ENCODE measurements at regions not wholly inside any gene's neighbourhood (a gene's known extent, or its start where the extent isn't known, plus 50 kb on each side); places are given as distances from the start of the nearest gene placed in this dataset.

DNA sequence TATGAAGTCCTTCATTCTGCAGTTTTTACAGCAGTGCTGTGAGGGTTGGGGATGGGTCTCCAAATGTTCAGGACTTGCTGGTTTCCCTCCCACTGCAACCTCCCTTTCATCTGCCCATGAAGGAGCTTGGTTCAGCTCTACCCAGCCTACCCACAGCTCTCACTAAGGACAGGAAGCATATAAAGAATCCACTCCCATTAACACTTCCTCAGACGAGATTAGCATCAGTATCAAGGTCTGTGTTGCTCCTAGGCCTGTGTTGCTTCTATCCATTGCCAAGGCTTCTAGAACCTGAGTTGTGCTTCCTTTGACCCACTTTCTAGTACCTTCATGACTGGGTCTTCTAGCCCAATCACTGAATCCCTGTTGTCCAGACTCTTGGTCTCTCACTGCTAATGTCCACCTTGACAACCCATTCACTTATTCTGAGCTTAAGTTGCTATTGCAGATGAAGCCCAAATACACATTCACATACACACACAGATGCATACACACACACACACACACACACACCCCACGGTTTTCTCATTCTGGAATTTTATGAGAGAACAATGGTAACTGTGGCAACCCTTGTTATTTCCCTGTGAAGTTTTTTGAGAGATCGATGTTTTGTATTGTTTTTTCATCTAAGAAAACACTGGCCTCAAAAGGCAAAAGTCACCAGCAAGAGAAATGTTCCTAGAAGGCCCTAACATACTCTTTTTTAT lies 248.1 kb downstream of the MTERF1 start:
- H3K4me3 ChIP-seq, result no peak overlapping the region
- no peaks in the 10 kb centered on the region for H4K20me1 ChIP-seq
- H3K27me3 ChIP-seq, result no peaks in the 10 kb centered on the region
- H3K4me2 ChIP-seq, result no peak overlapping the region
- H3K36me3 ChIP-seq, result no peaks in the 10 kb centered on the region
- TF ChIP-seq Cebpa-rat (IDR thresholded peaks at IDR 0.05), result no peak
- no peaks in the 10 kb centered on the region for H3K9me3 ChIP-seq
- no peak overlapping the region for H3K27ac ChIP-seq
- no peak overlapping the region for H3K9ac ChIP-seq
- no peaks in the 10 kb centered on the region for H3K4me1 ChIP-seq

DNA sequence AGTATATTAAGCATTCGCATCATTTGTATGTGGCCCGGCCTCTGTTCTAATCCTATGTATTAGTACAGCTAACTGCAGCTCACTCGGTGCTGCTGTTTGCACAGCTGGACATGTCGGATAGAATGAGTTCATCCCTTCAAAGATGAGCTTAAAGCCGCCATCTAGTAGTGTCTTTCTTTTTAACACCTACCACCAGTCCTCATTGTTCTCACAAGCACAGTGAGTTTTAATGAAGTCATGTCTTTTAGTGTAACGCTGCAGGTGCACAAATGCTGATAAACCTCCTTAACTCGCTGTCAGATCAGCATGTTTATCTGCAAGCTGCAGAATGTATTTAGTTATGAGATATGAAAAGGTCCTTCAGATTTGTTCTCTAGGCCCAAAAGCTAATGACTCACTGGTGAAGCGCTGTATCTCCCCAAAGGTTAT lies 247.5 kb downstream of the MTERF1 start:
- no peak overlapping the region for H3K4me2 ChIP-seq
- no peaks in the 10 kb centered on the region for H3K9me3 ChIP-seq
- no peaks in the 10 kb centered on the region for H3K27me3 ChIP-seq
- H3K4me3 ChIP-seq, result no peak overlapping the region
- peaks cover 3% of the 10 kb centered on the region for H3K4me1 ChIP-seq
- H4K20me1 ChIP-seq, result no peaks in the 10 kb centered on the region
- no peak overlapping the region for H3K9ac ChIP-seq
- TF ChIP-seq Cebpa-rat (IDR thresholded peaks at IDR 0.05), result no peak
- no peaks in the 10 kb centered on the region for H3K36me3 ChIP-seq
- H3K27ac ChIP-seq, result no peak overlapping the region

DNA sequence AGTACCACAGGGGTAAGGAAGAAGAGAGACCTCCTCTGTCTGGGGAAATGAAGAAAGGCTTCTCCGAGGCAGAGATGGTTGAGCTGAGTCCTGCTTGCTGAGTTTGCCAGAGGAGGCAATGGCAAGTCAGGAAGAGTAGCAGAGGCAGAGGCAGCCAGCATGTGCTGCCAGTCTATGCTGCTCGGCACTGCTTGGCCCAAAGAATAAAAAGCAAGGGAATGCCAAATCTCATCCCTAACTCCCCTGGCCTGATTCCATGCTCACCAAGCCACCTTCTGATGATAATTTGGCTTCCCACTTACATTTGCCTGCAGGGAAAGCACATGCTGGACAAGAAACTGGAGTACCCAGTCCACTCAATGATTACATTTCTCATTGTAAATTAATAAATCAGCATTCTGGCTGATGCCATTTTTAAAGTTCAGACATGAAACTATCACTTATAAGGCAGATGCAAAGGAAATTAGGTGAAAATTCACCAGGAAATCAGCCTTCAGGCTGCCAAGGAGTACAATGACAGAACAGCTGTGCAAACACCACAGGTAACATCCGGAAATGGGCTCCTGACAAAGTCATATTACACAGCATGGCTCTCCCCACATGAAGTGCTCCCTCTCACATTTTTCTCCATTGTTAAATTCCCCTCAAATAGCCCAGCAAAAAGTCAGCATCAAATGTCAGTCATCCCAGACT lies 245.9 kb downstream of the MTERF1 start:
- Histone ChIP-seq H4K20me1 (no peaks in the 10 kb centered on the region), H3K4me2 (no peak overlapping the region), H3K27ac (no peak overlapping the region), H3K27me3 (no peaks in the 10 kb centered on the region), H3K4me3 (no peak overlapping the region), H3K9ac (no peak overlapping the region), H3K36me3 (no peaks in the 10 kb centered on the region), H3K4me1 (peaks cover 11% of the 10 kb centered on the region), H3K9me3 (no peaks in the 10 kb centered on the region)
- TF ChIP-seq Cebpa-rat (IDR thresholded peaks at IDR 0.05), result no peak

DNA sequence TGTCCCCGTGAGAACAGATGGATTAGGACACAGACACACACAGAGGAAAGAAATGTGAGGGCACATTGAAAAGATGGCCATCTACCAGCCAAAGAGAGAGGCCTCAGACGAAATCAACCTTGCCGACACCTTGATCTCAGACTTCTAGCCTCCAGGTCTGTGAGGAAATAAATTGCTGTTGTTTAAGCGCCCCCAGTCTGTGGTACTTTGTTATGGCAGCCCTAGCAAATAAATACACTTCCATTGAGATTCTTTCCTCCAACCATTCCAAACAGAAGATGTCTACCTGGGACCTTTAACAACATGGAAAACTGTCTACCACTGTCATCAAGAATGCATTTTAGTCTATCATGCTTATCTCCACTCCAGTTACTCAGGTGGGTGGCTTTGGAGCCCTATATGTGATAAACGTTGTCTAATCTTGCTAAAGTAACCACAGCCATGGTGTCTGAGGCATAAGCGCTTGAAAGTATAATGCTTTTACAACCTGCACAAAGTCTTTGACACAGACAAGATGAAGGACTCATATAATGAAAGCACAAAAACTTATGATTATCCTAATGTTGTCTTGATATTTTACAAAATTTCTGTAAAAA lies 244.3 kb downstream of the MTERF1 start:
- H3K27ac ChIP-seq, result no peak overlapping the region
- H3K9ac ChIP-seq, result no peak overlapping the region
- no peak for TF ChIP-seq Cebpa-rat (IDR thresholded peaks at IDR 0.05)
- no peaks in the 10 kb centered on the region for H3K9me3 ChIP-seq
- H3K4me1 ChIP-seq, result peaks cover 11% of the 10 kb centered on the region
- no peak overlapping the region for H3K4me2 ChIP-seq
- H3K36me3 ChIP-seq, result no peaks in the 10 kb centered on the region
- no peaks in the 10 kb centered on the region for H3K27me3 ChIP-seq
- H4K20me1 ChIP-seq, result no peaks in the 10 kb centered on the region
- no peak overlapping the region for H3K4me3 ChIP-seq

DNA sequence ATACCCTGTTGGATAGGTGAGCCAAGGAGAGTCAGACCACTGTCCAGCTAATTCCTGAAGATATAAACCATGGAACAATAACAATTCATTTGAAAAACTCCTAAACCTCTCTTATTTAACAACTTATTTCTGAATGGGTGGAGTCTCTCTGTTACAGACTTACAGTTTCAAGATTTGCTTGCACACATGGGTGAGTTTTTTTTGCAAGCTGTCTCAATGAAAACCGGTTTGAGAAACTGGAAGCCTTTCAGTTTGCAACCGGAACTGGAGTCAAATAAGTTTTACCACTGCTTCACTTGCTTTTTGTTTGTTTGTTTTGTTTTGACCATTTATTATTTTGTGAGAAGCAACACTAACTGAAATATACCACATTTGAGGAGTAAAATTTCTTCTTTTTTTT lies 243.8 kb downstream of the MTERF1 start:
- Histone ChIP-seq H3K36me3 (no peaks in the 10 kb centered on the region), H3K4me3 (no peak overlapping the region), H3K4me1 (peaks cover 11% of the 10 kb centered on the region), H3K9me3 (no peaks in the 10 kb centered on the region), H4K20me1 (no peaks in the 10 kb centered on the region), H3K4me2 (no peak overlapping the region), H3K9ac (no peak overlapping the region), H3K27ac (no peak overlapping the region), H3K27me3 (no peaks in the 10 kb centered on the region)
- no peak for TF ChIP-seq Cebpa-rat (IDR thresholded peaks at IDR 0.05)

DNA sequence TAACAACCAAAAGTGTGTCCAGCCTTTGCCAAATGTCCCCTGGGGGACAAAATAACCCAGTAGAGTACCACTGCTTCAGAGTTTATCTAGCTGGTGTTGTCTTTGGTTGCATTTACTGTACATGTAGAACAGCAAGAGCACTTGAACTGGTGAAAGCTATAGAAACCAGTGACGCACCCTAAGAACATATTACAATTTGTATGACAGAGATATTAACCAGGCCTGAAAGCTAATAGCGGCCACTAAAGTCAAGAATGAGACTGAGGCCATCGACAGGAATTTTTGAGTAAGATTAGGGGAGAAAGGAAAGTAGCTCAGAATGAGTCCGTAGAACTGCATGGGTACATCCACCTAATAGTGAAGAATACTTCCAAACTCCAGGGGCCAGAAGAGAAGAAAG lies 236.2 kb downstream of the MTERF1 start:
- H3K9ac ChIP-seq, result no peak overlapping the region
- TF ChIP-seq Cebpa-rat (IDR thresholded peaks at IDR 0.05), result no peak
- H3K4me1 ChIP-seq, result no peaks in the 10 kb centered on the region
- no peaks in the 10 kb centered on the region for H3K36me3 ChIP-seq
- H3K9me3 ChIP-seq, result no peaks in the 10 kb centered on the region
- no peaks in the 10 kb centered on the region for H4K20me1 ChIP-seq
- H3K4me2 ChIP-seq, result no peak overlapping the region
- H3K4me3 ChIP-seq, result no peak overlapping the region
- H3K27me3 ChIP-seq, result no peaks in the 10 kb centered on the region
- no peak overlapping the region for H3K27ac ChIP-seq

DNA sequence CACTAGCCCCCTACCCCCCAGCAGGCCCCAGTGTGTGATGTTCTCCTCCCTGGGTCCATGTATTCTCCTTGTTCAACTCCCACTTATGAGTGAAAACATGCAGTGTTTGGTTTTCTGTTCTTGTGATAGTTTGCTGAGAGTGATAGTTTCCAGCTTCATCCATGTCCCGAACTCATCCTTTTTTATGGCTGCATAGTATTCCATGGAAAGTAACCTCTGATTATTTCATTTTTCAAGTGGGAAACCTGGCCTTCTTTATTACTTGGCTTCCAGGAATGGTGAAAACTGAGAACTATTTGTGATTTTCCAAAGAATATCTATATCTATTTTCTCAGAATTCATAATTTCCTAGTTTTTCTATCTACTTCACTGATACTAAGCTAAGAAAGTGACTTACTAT lies 235.0 kb downstream of the MTERF1 start:
- no peak overlapping the region for H3K4me2 ChIP-seq
- H3K9ac ChIP-seq, result no peak overlapping the region
- TF ChIP-seq Cebpa-rat (IDR thresholded peaks at IDR 0.05), result no peak
- H3K4me1 ChIP-seq, result no peaks in the 10 kb centered on the region
- H4K20me1 ChIP-seq, result no peaks in the 10 kb centered on the region
- no peaks in the 10 kb centered on the region for H3K36me3 ChIP-seq
- no peaks in the 10 kb centered on the region for H3K9me3 ChIP-seq
- H3K4me3 ChIP-seq, result no peak overlapping the region
- H3K27ac ChIP-seq, result no peak overlapping the region
- no peaks in the 10 kb centered on the region for H3K27me3 ChIP-seq

DNA sequence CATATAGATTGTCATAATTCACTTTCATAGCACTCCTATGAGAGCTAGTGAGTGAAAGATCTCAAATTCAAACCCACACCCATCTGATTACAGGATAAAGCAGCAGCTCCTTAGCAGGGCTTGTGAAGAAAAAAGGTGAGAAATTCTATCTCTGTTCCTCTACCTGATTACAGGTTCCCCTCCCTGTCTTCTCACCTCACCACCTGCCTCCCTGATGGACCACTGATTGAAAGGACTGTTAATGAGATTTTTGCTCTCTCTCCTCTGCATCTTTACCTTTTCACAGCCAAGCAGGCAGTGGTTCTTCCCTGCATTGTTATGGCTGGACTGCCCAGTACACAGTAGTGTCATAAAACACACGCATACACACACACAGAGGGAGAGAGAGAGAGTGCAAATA lies 228.5 kb downstream of the MTERF1 start:
- no peak overlapping the region for H3K27ac ChIP-seq
- H3K9me3 ChIP-seq, result no peaks in the 10 kb centered on the region
- H3K4me3 ChIP-seq, result no peak overlapping the region
- no peak for TF ChIP-seq Cebpa-rat (IDR thresholded peaks at IDR 0.05)
- H3K4me2 ChIP-seq, result no peak overlapping the region
- H3K27me3 ChIP-seq, result no peaks in the 10 kb centered on the region
- no peak overlapping the region for H3K9ac ChIP-seq
- H3K4me1 ChIP-seq, result no peaks in the 10 kb centered on the region
- H4K20me1 ChIP-seq, result no peaks in the 10 kb centered on the region
- H3K36me3 ChIP-seq, result no peaks in the 10 kb centered on the region

DNA sequence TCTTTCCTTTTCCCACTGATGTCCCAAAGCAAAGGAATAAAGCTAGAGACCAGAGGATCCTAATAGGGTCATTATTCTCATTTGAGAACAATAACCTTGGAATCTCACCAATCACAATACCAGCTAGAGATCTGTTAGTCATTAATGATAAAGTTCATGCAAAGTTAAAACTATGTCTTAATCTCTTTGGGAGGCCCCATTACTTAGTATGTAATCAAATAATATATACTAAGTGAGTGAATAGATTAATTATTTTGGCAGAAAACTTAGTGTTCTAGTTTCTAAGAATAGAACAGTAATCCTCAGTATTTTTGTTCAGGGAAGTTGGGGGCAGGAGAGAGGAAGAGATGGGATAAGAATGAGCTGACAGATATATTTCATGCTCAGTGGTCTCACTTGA lies 227.2 kb downstream of the MTERF1 start:
- no peak overlapping the region for H3K4me2 ChIP-seq

DNA sequence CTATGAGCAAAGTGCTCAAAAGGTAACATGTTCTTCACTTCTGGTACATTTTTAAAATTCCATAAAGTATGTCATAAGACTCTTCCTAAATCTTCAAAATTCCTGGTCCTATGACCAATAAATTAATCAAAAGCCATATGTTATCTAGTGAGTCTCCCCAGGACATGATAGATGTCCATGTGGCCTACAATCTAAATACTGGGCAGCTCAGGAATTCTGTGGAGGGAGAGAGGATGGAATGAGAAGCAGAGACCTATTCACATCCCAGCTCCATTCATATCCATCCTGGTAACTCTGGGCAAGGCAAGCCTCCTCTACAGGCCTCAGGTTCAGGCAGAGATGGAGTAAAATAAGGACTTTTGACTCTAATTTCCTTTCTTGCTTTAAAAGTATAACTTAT lies 224.8 kb downstream of the MTERF1 start:
- H4K20me1 ChIP-seq, result no peaks in the 10 kb centered on the region
- no peak overlapping the region for H3K4me2 ChIP-seq
- H3K4me1 ChIP-seq, result no peaks in the 10 kb centered on the region
- H3K36me3 ChIP-seq, result no peaks in the 10 kb centered on the region
- TF ChIP-seq Cebpa-rat (IDR thresholded peaks at IDR 0.05), result no peak
- no peak overlapping the region for H3K4me3 ChIP-seq
- no peak overlapping the region for H3K9ac ChIP-seq
- no peaks in the 10 kb centered on the region for H3K27me3 ChIP-seq
- no peak overlapping the region for H3K27ac ChIP-seq
- no peaks in the 10 kb centered on the region for H3K9me3 ChIP-seq

More for the DNA sequence above, 227.2 kb downstream of the MTERF1 start:
- H3K27ac ChIP-seq, result no peak overlapping the region
- TF ChIP-seq Cebpa-rat (IDR thresholded peaks at IDR 0.05), result no peak
- no peak overlapping the region for H3K4me3 ChIP-seq
- no peak overlapping the region for H3K9ac ChIP-seq
- H4K20me1 ChIP-seq, result no peaks in the 10 kb centered on the region
- H3K27me3 ChIP-seq, result no peaks in the 10 kb centered on the region
- H3K36me3 ChIP-seq, result no peaks in the 10 kb centered on the region
- no peaks in the 10 kb centered on the region for H3K9me3 ChIP-seq
- no peaks in the 10 kb centered on the region for H3K4me1 ChIP-seq

All from BLaER1 (cell line).